ENCODE measurements at regions not wholly inside any gene's neighbourhood (a gene's known extent, or its start where the extent isn't known, plus 50 kb on each side); places are given as distances from the start of the nearest gene placed in this dataset.

GRCh38 chr14:87178277-87178676 lies 814.7 kb downstream of the GALC start:
- Histone ChIP-seq H3K9me3 (ENCODE audit: low read length) (no peaks in the 10 kb centered on the region), H3K79me2 (ENCODE audit: insufficient read depth, low read length) (no peaks in the 10 kb centered on the region), H4K20me1 (ENCODE audit: insufficient read depth, low read length) (no peaks in the 10 kb centered on the region), H2AFZ (ENCODE audit: low read length) (no peak overlapping the region), H3K4me1 (ENCODE audit: insufficient read depth, low read length) (no peaks in the 10 kb centered on the region), H3K27ac (ENCODE audit: extremely low read length, insufficient read depth, low read length) (no peak overlapping the region), H3K9ac (ENCODE audit: insufficient read depth, low read depth, low read length) (no peak overlapping the region), H3K36me3 (replicated peaks in 1 of 2; ENCODE audit: control insufficient read depth in 1 of 2, insufficient read depth in 2 of 2, low read length in 2 of 2) (no peaks in the 10 kb centered on the region), H3K4me3 (replicated peaks in 1 of 3; ENCODE audit: insufficient read depth in 1 of 3, low read depth in 2 of 3, low read length in 3 of 3) (no peak overlapping the region), H3K4me2 (ENCODE audit: low read depth, low read length) (no peak overlapping the region), H3K27me3 (ENCODE audit: control insufficient read depth in 1 of 2, insufficient read depth in 2 of 2, low read length in 2 of 2) (no peaks in the 10 kb centered on the region)
- ChIA-PET CTCF (ENCODE audit: low intra/inter-chr PET ratio, low total read pairs) (no interaction called here), POLR2A (no interaction called here)
- 0% methylated on average over 1 of the region's 1 CpG for WGBS (ENCODE audit: low lambda C conversion rate)
- no peak for ATAC-seq
- in situ Hi-C loops (cut with HindIII; ENCODE audit: extremely low pct_ligation_motif_present, low pct_unique_long_range_greater_than_20kb) = no loop called here
- no TSS peak for BruUV-seq (replicated peaks)
- FAIRE-seq = no peak
- TF ChIP-seq, protein P1, sequence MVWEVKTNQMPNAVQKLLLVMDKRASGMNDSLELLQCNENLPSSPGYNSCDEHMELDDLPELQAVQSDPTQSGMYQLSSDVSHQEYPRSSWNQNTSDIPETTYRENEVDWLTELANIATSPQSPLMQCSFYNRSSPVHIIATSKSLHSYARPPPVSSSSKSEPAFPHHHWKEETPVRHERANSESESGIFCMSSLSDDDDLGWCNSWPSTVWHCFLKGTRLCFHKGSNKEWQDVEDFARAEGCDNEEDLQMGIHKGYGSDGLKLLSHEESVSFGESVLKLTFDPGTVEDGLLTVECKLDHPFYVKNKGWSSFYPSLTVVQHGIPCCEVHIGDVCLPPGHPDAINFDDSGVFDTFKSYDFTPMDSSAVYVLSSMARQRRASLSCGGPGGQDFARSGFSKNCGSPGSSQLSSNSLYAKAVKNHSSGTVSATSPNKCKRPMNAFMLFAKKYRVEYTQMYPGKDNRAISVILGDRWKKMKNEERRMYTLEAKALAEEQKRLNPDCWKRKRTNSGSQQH (CRISPR knock-in tag; IDR thresholded peaks at IDR 0.05; ENCODE audit: low read depth) = no peak
- peak; percentile 69 for TF ChIP-seq MAFF (IDR thresholded peaks at IDR 0.05; ENCODE audit: low read depth, low read length)
- peak; percentile 64 to 73 for TF ChIP-seq MAFK (conservative IDR thresholded peaks at IDR 0.05 in 1 of 2, IDR thresholded peaks at IDR 0.05 in 1 of 2; ENCODE audit: low read length in 2 of 2)
- DNase-seq (ENCODE audit: low spot score) = no peak
- intact Hi-C loops (cut with micrococcal nuclease; ENCODE audit: unreplicated experiment) = no loop called here

DNA sequence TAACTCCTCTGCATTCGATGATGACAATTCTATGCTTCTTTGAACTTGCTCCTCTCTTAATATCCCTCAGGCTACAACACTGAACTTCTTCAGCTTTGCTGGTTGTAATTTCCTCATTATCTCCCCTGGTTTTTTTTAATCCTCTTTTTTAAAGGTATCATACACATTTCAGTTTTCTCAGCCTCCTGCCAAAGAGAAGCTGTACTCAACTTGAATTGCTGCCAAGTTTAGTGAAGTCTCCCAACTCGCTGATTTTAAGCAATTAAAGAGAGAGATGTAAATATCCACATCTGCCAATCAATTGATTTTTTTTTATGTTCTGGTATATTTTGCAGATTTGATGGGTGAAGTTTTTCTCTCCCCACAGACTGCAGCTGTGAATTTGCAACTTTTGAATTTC lies 817.8 kb downstream of the GALC start:
- no peak overlapping the region for H3K4me3 ChIP-seq (replicated peaks in 1 of 3; ENCODE audit: insufficient read depth in 1 of 3, low read depth in 2 of 3, low read length in 3 of 3)
- H3K9me3 ChIP-seq (ENCODE audit: low read length) = 0 out of 2 replicates have a peak, but pooled peaks cover 4% of the 10 kb centered on the region
- no peaks in the 10 kb centered on the region for H3K36me3 ChIP-seq (replicated peaks in 1 of 2; ENCODE audit: control insufficient read depth in 1 of 2, insufficient read depth in 2 of 2, low read length in 2 of 2)
- no peak overlapping the region for H2AFZ ChIP-seq (ENCODE audit: low read length)
- no peak overlapping the region for H3K9ac ChIP-seq (ENCODE audit: insufficient read depth, low read depth, low read length)
- no TSS peak for BruUV-seq (replicated peaks)
- no peaks in the 10 kb centered on the region for H3K79me2 ChIP-seq (ENCODE audit: insufficient read depth, low read length)
- no peaks in the 10 kb centered on the region for H4K20me1 ChIP-seq (ENCODE audit: insufficient read depth, low read length)
- FAIRE-seq (no peak), DNase-seq (ENCODE audit: low spot score) (no peak), ATAC-seq (no peak)
- no peaks in the 10 kb centered on the region for H3K27me3 ChIP-seq (ENCODE audit: control insufficient read depth in 1 of 2, insufficient read depth in 2 of 2, low read length in 2 of 2)
- no peak overlapping the region for H3K4me2 ChIP-seq (ENCODE audit: low read depth, low read length)
- intact Hi-C loops (cut with micrococcal nuclease; ENCODE audit: unreplicated experiment) = no loop called here
- 0% methylated on average over 2 of the region's 2 CpGs for WGBS (ENCODE audit: low lambda C conversion rate)
- no peak overlapping the region for H3K27ac ChIP-seq (ENCODE audit: extremely low read length, insufficient read depth, low read length)
- ChIA-PET POLR2A (no interaction called here), CTCF (ENCODE audit: low intra/inter-chr PET ratio, low total read pairs) (no interaction called here)
- H3K4me1 ChIP-seq (ENCODE audit: insufficient read depth, low read length) = no peaks in the 10 kb centered on the region
- in situ Hi-C loops (cut with HindIII; ENCODE audit: extremely low pct_ligation_motif_present, low pct_unique_long_range_greater_than_20kb) = no loop called here
- TF ChIP-seq SRSF9 (IDR thresholded peaks at IDR 0.05; ENCODE audit: borderline replicate concordance, insufficient read depth, low read depth, low read length, poor library complexity, severe bottlenecking) = no peak
- TF ChIP-seq ZNF414 (CRISPR knock-in tag; IDR thresholded peaks at IDR 0.05) = no peak
- TF ChIP-seq ZBTB40 (IDR thresholded peaks at IDR 0.05) = no peak
- TF ChIP-seq ZBTB40 (CRISPR knock-in tag; IDR thresholded peaks at IDR 0.05) = no peak
- TF ChIP-seq BCL6 (CRISPR knock-in tag; IDR thresholded peaks at IDR 0.05) = no peak
